PC-3 (cell line): ENCODE measurements at regions not wholly inside any gene's neighbourhood (a gene's known extent, or its start where the extent isn't known, plus 50 kb on each side); places are given as distances from the start of the nearest gene placed in this dataset.
"Not testable (repeated sequence)": the region's sequence is repeated elsewhere in the genome, so short reads cannot be mapped to it uniquely, and the experiment has no call there.

Experiments
- ATAC-seq: fragments of 200-7000 bp; cut with Tn5 transposase; 2 replicates; pipeline ENCODE4 v1.9.1; 2020; ENCODE audit warnings: mild to moderate bottlenecking, moderate library complexity
- BruUV-seq: library from RNA; stranded (reverse); fragments of 400-500 nt; replicated peaks from 2 replicates; lab custom pipeline; 2021; lab: Mats Ljungman, UMichigan
- CTCF ChIA-PET: fragments of 300-600 bp; sonication (Branson Sonifier 250); formaldehyde crosslinking; loops from one replicate; lab custom pipeline; 2022; ENCODE audit warnings: antibody characterized with exemption; lab: Charles Lee
- POLR2A ChIA-PET: fragments of 300-600 bp; sonication (Branson Sonifier 250); formaldehyde crosslinking; loops from one replicate; lab custom pipeline; 2022; ENCODE audit warnings: antibody characterized with exemption; ENCODE audit not compliant: unreplicated experiment; lab: Charles Lee
- DNase-seq: peaks from one replicate; pipeline ENCODE4 v3.0.0-alpha.2; 2015
- H2AFZ ChIP-seq: fragments of 300-600 bp; sonication (generic); 2 replicates; pipeline ENCODE4 v1.6.0; 2016; ENCODE audit warnings: antibody characterized with exemption, low read length
- H3F3A ChIP-seq: fragments of 300-600 bp; sonication (generic); one replicate; pipeline ENCODE4 v1.6.0; 2017; ENCODE audit warnings: antibody characterized with exemption, low read length, control low read depth, mild to moderate bottlenecking; ENCODE audit not compliant: unreplicated experiment
- H3K27ac ChIP-seq: fragments of 300-600 bp; sonication (generic); 2 replicates; pipeline ENCODE4 v1.5.1; 2016; ENCODE audit warnings: mild to moderate bottlenecking, low read length
- H3K27me3 ChIP-seq: fragments of 300-600 bp; sonication (generic); 2 replicates; pipeline ENCODE4 v1.6.1; 2016; ENCODE audit warnings: low read length, mixed read lengths
- H3K36me3 ChIP-seq: fragments of 300-600 bp; sonication (generic); 2 replicates; pipeline ENCODE4 v1.6.1; 2016; ENCODE audit warnings: low read depth, mixed run types, low read length, mixed read lengths
- H3K4me1 ChIP-seq: fragments of 300-600 bp; sonication (generic); 2 replicates; pipeline ENCODE4 v1.5.1; 2016; ENCODE audit warnings: low read length; ENCODE audit not compliant: insufficient read depth
- H3K4me2 ChIP-seq: fragments of 300-600 bp; sonication (generic); 2 replicates; pipeline ENCODE4 v1.6.0; 2016; ENCODE audit warnings: low read length
- H3K4me3 ChIP-seq: fragments of 300-600 bp; sonication (generic); 2 replicates; pipeline ENCODE4 v1.5.1; 2016; ENCODE audit warnings: mild to moderate bottlenecking, low read length, mixed read lengths
- H3K79me2 ChIP-seq: fragments of 300-600 bp; sonication (generic); 2 replicates; pipeline ENCODE4 v1.6.1; 2017; ENCODE audit warnings: low read length, mixed read lengths
- H3K9ac ChIP-seq: fragments of 300-600 bp; sonication (generic); 2 replicates; pipeline ENCODE4 v1.6.0; 2016; ENCODE audit warnings: mild to moderate bottlenecking, low read length
- H3K9me2 ChIP-seq: fragments of 300-600 bp; sonication (generic); replicated peaks from 2 replicates; pipeline ENCODE4 v1.6.1; 2016; ENCODE audit warnings: mixed run types, low read length, mixed read lengths
- H3K9me3 ChIP-seq: fragments of 300-600 bp; sonication (generic); 2 replicates; pipeline ENCODE4 v1.6.1; 2016; ENCODE audit warnings: low read length, mixed read lengths
- H4K20me1 ChIP-seq: fragments of 300-600 bp; sonication (generic); 2 replicates; pipeline ENCODE4 v1.6.1; 2016; ENCODE audit warnings: low read length, mixed read lengths
- CTCF ChIP-seq: fragments of 300-600 bp; sonication (generic); conservative IDR thresholded peaks from 2 replicates; pipeline ENCODE4 v1.5.1; 2017; ENCODE audit warnings: antibody characterized with exemption, low read depth, mild to moderate bottlenecking, low read length
- EZH2 ChIP-seq: fragments of 300-600 bp; sonication (generic); IDR thresholded peaks from one replicate; pipeline ENCODE4 v1.6.1; 2017; ENCODE audit warnings: antibody characterized with exemption, mild to moderate bottlenecking, low read length; ENCODE audit not compliant: unreplicated experiment
- EZH2phosphoT487 ChIP-seq: fragments of 300-600 bp; sonication (generic); IDR thresholded peaks from 2 replicates; pipeline ENCODE4 v1.6.1; 2018; ENCODE audit warnings: mild to moderate bottlenecking, antibody characterized with exemption, low read length, borderline replicate concordance
- intact Hi-C: fragments of 100-400 bp; cut with micrococcal nuclease; formaldehyde crosslinking; loops from 2 replicates; pipeline ENCODE4 v1.9.0; 2023

- intact Hi-C loops, result loop anchor here (10.0 kb wide), 3 partner anchors 189 to 829 kb away; no protein-coding TSS in a partner anchor
- POLR2A ChIA-PET, result no interaction called here
These were observed 1634.4 kb upstream of the PCDH7 start for GRCh38 chr4:29085748-29086147.

GRCh38 chr4:29104694-29105093 lies 1615.5 kb upstream of the PCDH7 start:
- intact Hi-C loops, result no loop called here
- ChIA-PET POLR2A (no interaction called here), CTCF (no interaction called here)
- no peaks in the 10 kb centered on the region for H3K27me3 ChIP-seq
- H4K20me1 ChIP-seq, result no peaks in the 10 kb centered on the region
- no peak overlapping the region for H3K4me3 ChIP-seq
- no peaks in the 10 kb centered on the region for H3K9me2 ChIP-seq
- no peaks in the 10 kb centered on the region for H3K36me3 ChIP-seq
- H3K4me1 ChIP-seq, result no peaks in the 10 kb centered on the region
- no peak overlapping the region for H2AFZ ChIP-seq
- ATAC-seq (no peak), DNase-seq (no peak)
- H3K79me2 ChIP-seq, result no peaks in the 10 kb centered on the region
- no peaks in the 10 kb centered on the region for H3F3A ChIP-seq
- no peaks in the 10 kb centered on the region for H3K9me3 ChIP-seq
- no peak overlapping the region for H3K27ac ChIP-seq
- no peak for TF ChIP-seq CTCF
- TF ChIP-seq EZH2phosphoT487, result no peak
- no peak for TF ChIP-seq EZH2
- no peak overlapping the region for H3K4me2 ChIP-seq
- no peak overlapping the region for H3K9ac ChIP-seq
- BruUV-seq, result no TSS peak

More at GRCh38 chr4:29085748-29086147, 1634.4 kb upstream of the PCDH7 start:
- Histone ChIP-seq H3F3A (no peaks in the 10 kb centered on the region), H4K20me1 (no peaks in the 10 kb centered on the region), H3K79me2 (no peaks in the 10 kb centered on the region), H3K9me2 (no peaks in the 10 kb centered on the region), H3K9me3 (no peaks in the 10 kb centered on the region), H3K36me3 (no peaks in the 10 kb centered on the region), H3K27me3 (no peaks in the 10 kb centered on the region), H3K4me1 (peaks cover 13% of the 10 kb centered on the region), H3K4me2 (no peak overlapping the region), H3K9ac (no peak overlapping the region), H2AFZ (no peak overlapping the region), H3K4me3 (no peak overlapping the region), H3K27ac (no peak overlapping the region)
- CTCF ChIA-PET, result no interaction called here
- no TSS peak for BruUV-seq
- TF ChIP-seq EZH2, result no peak
- TF ChIP-seq EZH2phosphoT487, result no peak
- no peak for TF ChIP-seq CTCF
- DNase-seq, result no peak
- ATAC-seq, result no peak

- CTCF ChIA-PET, result no interaction called here
- Histone ChIP-seq H3K27me3 (no peaks in the 10 kb centered on the region), H3K4me3 (no peak overlapping the region), H3K9me2 (no peaks in the 10 kb centered on the region), H3K4me2 (no peak overlapping the region), H4K20me1 (no peaks in the 10 kb centered on the region), H3K27ac (no peak overlapping the region), H3K9ac (no peak overlapping the region), H2AFZ (no peak overlapping the region), H3K36me3 (no peaks in the 10 kb centered on the region), H3F3A (no peaks in the 10 kb centered on the region), H3K9me3 (no peaks in the 10 kb centered on the region), H3K4me1 (no peaks in the 10 kb centered on the region), H3K79me2 (no peaks in the 10 kb centered on the region)
- no TSS peak for BruUV-seq
- intact Hi-C loops, result no loop called here
- no peak for TF ChIP-seq CTCF
- TF ChIP-seq EZH2phosphoT487, result no peak
- no peak for TF ChIP-seq EZH2
- no peak for DNase-seq
- POLR2A ChIA-PET, result no interaction called here
- no peak for ATAC-seq
These were observed 1606.2 kb upstream of the PCDH7 start for GRCh38 chr4:29113960-29114359.

GRCh38 chr4:29117231-29117722 lies 1602.9 kb upstream of the PCDH7 start:
- H3K4me3 ChIP-seq, H2AFZ ChIP-seq, H4K20me1 ChIP-seq, H3K27me3 ChIP-seq, intact Hi-C loops, CTCF ChIA-PET, H3K27ac ChIP-seq, ATAC-seq, H3K4me1 ChIP-seq, POLR2A ChIA-PET, H3K9me2 ChIP-seq, BruUV-seq, H3K9me3 ChIP-seq, H3K4me2 ChIP-seq, H3K36me3 ChIP-seq, H3K79me2 ChIP-seq, H3F3A ChIP-seq, H3K9ac ChIP-seq, DNase-seq: not testable (repeated sequence)
